GM23338 (cell line): ENCODE measurements at regions not wholly inside any gene's neighbourhood (a gene's known extent, or its start where the extent isn't known, plus 50 kb on each side); places are given as distances from the start of the nearest gene placed in this dataset.

Source experiments
- ATAC-seq: fragments of 200-7000 bp; cut with Tn5 transposase; 3 replicates; pipeline ENCODE4 v1.9.1; 2020
- DNase-seq: peaks from one replicate; pipeline ENCODE4 v3.0.0-alpha.2; 2015; ENCODE audit warnings: low spot score
- H2AFZ ChIP-seq: fragments of 200-600 bp; sonication (generic); 2 replicates; pipeline ENCODE4 v1.8.0; 2016; ENCODE audit warnings: antibody characterized with exemption, mild to moderate bottlenecking, moderate library complexity
- H3F3A ChIP-seq: fragments of 200-600 bp; sonication (generic); replicated peaks from 2 replicates; pipeline ENCODE4 v1.8.0; 2017; ENCODE audit warnings: antibody characterized with exemption, mixed run types, low read depth
- H3K27ac ChIP-seq: fragments of 200-600 bp; sonication (generic); 2 replicates; pipeline ENCODE4 v1.6.1; 2016; ENCODE audit warnings: low read depth
- H3K27me3 ChIP-seq: fragments of 200-600 bp; sonication (generic); 2 replicates; pipeline ENCODE4 v1.8.0; 2016; ENCODE audit warnings: mild to moderate bottlenecking, mixed run types, moderate library complexity; ENCODE audit not compliant: insufficient read depth
- H3K36me3 ChIP-seq: fragments of 200-600 bp; sonication (generic); 2 replicates; pipeline ENCODE4 v1.8.0; 2016; ENCODE audit warnings: mild to moderate bottlenecking; ENCODE audit not compliant: insufficient read depth
- H3K4me1 ChIP-seq: fragments of 200-600 bp; sonication (generic); 2 replicates; pipeline ENCODE4 v1.8.0; 2016; ENCODE audit warnings: mild to moderate bottlenecking, moderate library complexity; ENCODE audit not compliant: insufficient read depth
- H3K4me2 ChIP-seq: fragments of 200-600 bp; sonication (generic); 2 replicates; pipeline ENCODE4 v1.7.1; 2017; ENCODE audit warnings: mixed run types
- H3K4me3 ChIP-seq: fragments of 200-600 bp; sonication (generic); 2 replicates; pipeline ENCODE4 v1.6.1; 2016; ENCODE audit warnings: mixed run types
- H3K79me2 ChIP-seq: fragments of 200-600 bp; sonication (generic); replicated peaks from 2 replicates; pipeline ENCODE4 v1.8.0; 2017; ENCODE audit warnings: mild to moderate bottlenecking; ENCODE audit not compliant: insufficient read depth
- H3K9me2 ChIP-seq: fragments of 200-600 bp; sonication (generic); 2 replicates; pipeline ENCODE4 v1.8.0; 2017; ENCODE audit not compliant: insufficient read depth
- H4K20me1 ChIP-seq: fragments of 200-600 bp; sonication (generic); replicated peaks from 2 replicates; pipeline ENCODE4 v1.8.0; 2017; ENCODE audit warnings: mild to moderate bottlenecking; ENCODE audit not compliant: insufficient read depth
- H3K27ac Mint-ChIP-seq: 2 replicates; pipeline ENCODE4 v1.8.0; 2020; ENCODE audit warnings: inconsistent platforms, mild to moderate bottlenecking, moderate library complexity, mixed read lengths
- H3K27me3 Mint-ChIP-seq: 3 replicates; pipeline ENCODE4 v1.8.0; 2022; ENCODE audit warnings: low read depth, mild to moderate bottlenecking, moderate library complexity, mixed read lengths, inconsistent platforms; ENCODE audit not compliant: insufficient read depth, poor library complexity
- H3K36me3 Mint-ChIP-seq: 3 replicates; pipeline ENCODE4 v1.8.0; 2021; ENCODE audit warnings: low read depth, mild to moderate bottlenecking, inconsistent platforms, moderate library complexity, mixed read lengths
- H3K4me1 Mint-ChIP-seq: 3 replicates; pipeline ENCODE4 v1.8.0; 2020; ENCODE audit warnings: mild to moderate bottlenecking, inconsistent platforms, mixed read lengths
- H3K4me3 Mint-ChIP-seq: 3 replicates; pipeline ENCODE4 v1.8.0; 2021; ENCODE audit warnings: moderate library complexity, mild to moderate bottlenecking, inconsistent platforms, mixed read lengths
- H3K9me3 Mint-ChIP-seq: 3 replicates; pipeline ENCODE4 v1.8.0; 2020; ENCODE audit warnings: moderate library complexity, mild to moderate bottlenecking, inconsistent platforms, mixed read lengths
- CTCF ChIP-seq, 2 experiments: fragments of 200-600 bp in 1 of 2; sonication (generic) in 1 of 2; conservative IDR thresholded peaks; 2 replicates each; pipeline versions ENCODE4 v1.5.1 to v1.6.1; 2016 to 2017; ENCODE audit warnings: antibody characterized with exemption in 2 of 2, low read depth in 2 of 2, mild to moderate bottlenecking in 2 of 2, moderate library complexity in 1 of 2
- JUNB ChIP-seq: IDR thresholded peaks from one replicate; pipeline ENCODE4 v1.6.1; 2016; ENCODE audit warnings: antibody characterized with exemption; ENCODE audit not compliant: unreplicated experiment
- ZNF331 ChIP-seq: fragments of 250-450 bp; sonication (Bioruptor Pico); IDR thresholded peaks from 2 replicates; pipeline ENCODE4 v1.5.0; 2020; ENCODE audit warnings: low read depth, mild to moderate bottlenecking, moderate library complexity
- ZNF462 ChIP-seq: fragments of 250-450 bp; sonication (Bioruptor Pico); IDR thresholded peaks from 2 replicates; pipeline ENCODE4 v1.5.0; 2020; ENCODE audit warnings: mild to moderate bottlenecking, moderate library complexity

DNA sequence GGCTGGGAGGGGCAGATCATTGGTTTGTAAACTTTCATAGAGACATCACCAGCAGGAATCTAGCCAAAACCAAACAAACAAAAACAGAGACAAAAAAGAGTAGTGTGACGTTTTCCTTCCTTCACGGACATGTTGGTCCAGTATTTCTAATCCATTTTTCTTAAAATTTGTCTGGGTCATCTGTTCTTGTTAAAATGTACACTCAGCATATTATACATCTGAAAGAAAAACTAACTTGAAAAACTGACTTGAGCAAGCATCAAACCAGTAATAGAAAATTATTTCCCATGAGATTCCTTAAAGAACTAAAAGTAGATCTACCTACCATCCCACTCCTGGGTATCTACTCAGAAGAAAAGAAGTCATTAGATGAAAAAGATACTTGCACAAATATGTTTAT is 164.2 kb downstream of the KLF6 start:
- no peak for DNase-seq
- peaks cover 20% of the 10 kb centered on the region; the same call in 1 of the 2 replicates for H3K4me1 ChIP-seq
- Mint-ChIP-seq H3K36me3 (peaks cover 33% of the 10 kb centered on the region; the same call in 2 of the 3 replicates), H3K4me3 (no peak overlapping the region), H3K9me3 (peaks cover 53% of the 10 kb centered on the region), H3K27ac (no peak overlapping the region), H3K4me1 (peaks cover 30% of the 10 kb centered on the region), H3K27me3 (peaks cover 2% of the 10 kb centered on the region)
- H2AFZ ChIP-seq: no peak overlapping the region
- no peaks in the 10 kb centered on the region for H3F3A ChIP-seq
- 0 out of 2 replicates have a peak, but pooled peaks cover 3% of the 10 kb centered on the region for H3K36me3 ChIP-seq
- H3K4me3 ChIP-seq: no peak overlapping the region
- peaks cover 6% of the 10 kb centered on the region; the same call in 1 of the 2 replicates for H3K9me2 ChIP-seq
- no peaks in the 10 kb centered on the region for H3K79me2 ChIP-seq
- no peaks in the 10 kb centered on the region for H4K20me1 ChIP-seq
- no peak for ATAC-seq
- no peak overlapping the region for H3K4me2 ChIP-seq
- TF ChIP-seq CTCF (conservative IDR thresholded peaks at IDR 0.05; ENCODE audit: low read depth in 2 of 2) (no peak), ZNF462 (CRISPR knock-in tag) (no peak), JUNB (no peak), ZNF331 (CRISPR knock-in tag) (no peak)
- no peaks in the 10 kb centered on the region for H3K27me3 ChIP-seq
- no peak overlapping the region for H3K27ac ChIP-seq
